ENCODE measurements at regions not wholly inside any gene's neighbourhood (a gene's known extent, or its start where the extent isn't known, plus 50 kb on each side); places are given as distances from the start of the nearest gene placed in this dataset.
"Not testable (repeated sequence)": the region's sequence is repeated elsewhere in the genome, so short reads cannot be mapped to it uniquely, and the experiment has no call there.

- WGBS, 4 donors = 62 to 74% (median 66%) methylated on average over 6 of the region's 6 CpGs
- H3K9me3 ChIP-seq = no peaks in the 10 kb centered on the region
- no peak overlapping the region for H3K27ac ChIP-seq
- no peak for TF ChIP-seq CTCF (IDR thresholded peaks at IDR 0.05)
- TF ChIP-seq POLR2A (IDR thresholded peaks at IDR 0.05) = no peak
- intact Hi-C loops (cut with DNase I) = no loop called here
- no peaks in the 10 kb centered on the region for H3K4me1 ChIP-seq
- ATAC-seq = no peak
- no peak overlapping the region for H3K4me3 ChIP-seq
- H3K36me3 ChIP-seq = no peaks in the 10 kb centered on the region
- no peaks in the 10 kb centered on the region for H3K27me3 ChIP-seq
- DNase-seq = no peak
Measured at GRCh38 chr13:85557691-85558467, 241.3 kb downstream of the SLITRK6 start.

GRCh38 chr13:85551012-85551411, 248.2 kb downstream of the SLITRK6 start:
- peaks cover 0 to 15% (median 1%) of the 10 kb centered on the region in 12 donors for H3K9me3 ChIP-seq
- no peak overlapping the region for H3K4me3 ChIP-seq
- TF ChIP-seq CTCF (IDR thresholded peaks at IDR 0.05) (no peak), POLR2A (IDR thresholded peaks at IDR 0.05) (no peak)
- H3K4me1 ChIP-seq = no peaks in the 10 kb centered on the region
- no peaks in the 10 kb centered on the region for H3K36me3 ChIP-seq
- no peaks in the 10 kb centered on the region for H3K27me3 ChIP-seq
- no peak for DNase-seq
- WGBS, 4 donors = 84 to 97% (median 92%) methylated on average over 1 of the region's 1 CpG
- no peak overlapping the region for H3K27ac ChIP-seq
- intact Hi-C loops (cut with DNase I) = no loop called here
- ATAC-seq = no peak

- Histone ChIP-seq H3K36me3 (no peaks in the 10 kb centered on the region), H3K4me3 (no peak overlapping the region), H3K4me1 (no peaks in the 10 kb centered on the region), H3K27ac (no peak overlapping the region), H3K27me3 (no peaks in the 10 kb centered on the region), H3K9me3 (peaks cover 0 to 15% (median 1%) of the 10 kb centered on the region in 12 donors)
- DNase-seq (no peak), ATAC-seq (no peak)
- TF ChIP-seq POLR2A (IDR thresholded peaks at IDR 0.05) (no peak), CTCF (IDR thresholded peaks at IDR 0.05) (no peak)
- intact Hi-C loops (cut with DNase I) = no loop called here
- WGBS, 4 donors = 60 to 79% (median 74%) methylated on average over 2 of the region's 2 CpGs
Measured at GRCh38 chr13:85549819-85550218, 249.4 kb downstream of the SLITRK6 start.

- not testable (repeated sequence) for ATAC-seq
Measured at GRCh38 chr13:85548845-85549244, 250.4 kb downstream of the SLITRK6 start.

GRCh38 chr13:85545771-85546170, 253.4 kb downstream of the SLITRK6 start:
- Histone ChIP-seq H3K4me1 (no peaks in the 10 kb centered on the region), H3K27me3 (no peaks in the 10 kb centered on the region), H3K9me3 (peaks cover 0 to 15% (median 1%) of the 10 kb centered on the region in 12 donors), H3K4me3 (no peak overlapping the region), H3K27ac (no peak overlapping the region), H3K36me3 (no peaks in the 10 kb centered on the region)
- no peak for TF ChIP-seq CTCF (IDR thresholded peaks at IDR 0.05)
- TF ChIP-seq POLR2A (IDR thresholded peaks at IDR 0.05) = no peak
- 64 to 80% (median 64%) methylated on average over 5 of the region's 5 CpGs for WGBS, 4 donors
- DNase-seq = no peak
- intact Hi-C loops (cut with DNase I) = no loop called here
- ATAC-seq = no peak

More at GRCh38 chr13:85548845-85549244, 250.4 kb downstream of the SLITRK6 start:
- H3K4me3 ChIP-seq; DNase-seq; H3K36me3 ChIP-seq; H3K27ac ChIP-seq; intact Hi-C loops (cut with DNase I); H3K4me1 ChIP-seq; H3K27me3 ChIP-seq: not testable (repeated sequence)
- H3K9me3 ChIP-seq = peaks cover 0 to 15% (median 1%) of the 10 kb centered on the region in 12 donors
